Astrocyte (in vitro differentiated cells and primary cell): ENCODE measurements at regions not wholly inside any gene's neighbourhood (a gene's known extent, or its start where the extent isn't known, plus 50 kb on each side); places are given as distances from the start of the nearest gene placed in this dataset.
"Not testable (repeated sequence)": the region's sequence is repeated elsewhere in the genome, so short reads cannot be mapped to it uniquely, and the experiment has no call there.

ENCODE experiments used
- CTCF ChIP-seq: IDR thresholded peaks from 2 replicates; pipeline ENCODE4 v1.5.1; 2011; ENCODE audit warnings: low read depth, mild to moderate bottlenecking, inconsistent platforms, low read length, moderate library complexity; ENCODE audit not compliant: insufficient read depth
- EZH2 ChIP-seq: IDR thresholded peaks from 2 replicates; pipeline ENCODE4 v1.6.1; 2012; ENCODE audit warnings: mild to moderate bottlenecking, low read length, inconsistent platforms; ENCODE audit not compliant: insufficient read depth

DNA sequence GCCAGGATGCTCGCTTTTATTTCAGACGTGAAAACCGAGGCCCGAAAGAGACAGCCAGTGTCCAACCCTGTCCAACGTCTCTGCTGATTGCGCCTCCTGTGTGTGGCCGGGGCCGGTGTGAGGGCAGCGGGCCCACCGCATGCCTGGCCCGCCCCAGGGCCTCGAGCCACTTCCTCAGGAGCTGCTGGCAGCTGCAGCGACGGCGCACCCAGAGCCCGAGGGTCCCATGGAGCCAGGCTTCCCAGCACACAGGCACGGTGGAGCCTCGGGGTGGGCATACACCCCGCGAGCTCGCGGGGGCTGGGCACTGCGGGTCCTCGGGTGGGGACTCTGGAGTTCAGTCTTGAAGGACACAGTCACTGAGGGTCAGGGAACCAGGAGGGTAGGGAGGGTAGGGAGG, 320.5 kb upstream of the PLGLB1 start:
- TF ChIP-seq CTCF, EZH2: not testable (repeated sequence)
